ENCODE measurements at regions not wholly inside any gene's neighbourhood (a gene's known extent, or its start where the extent isn't known, plus 50 kb on each side); places are given as distances from the start of the nearest gene placed in this dataset.

GRCh38 chr13:40061466-40062450 is 406.3 kb downstream of the COG6 start:
- no peaks in the 10 kb centered on the region for H4K20me1 ChIP-seq (ENCODE audit: low read depth, low read length)
- no peak overlapping the region for H2AFZ ChIP-seq (ENCODE audit: low read depth, low read length, severe bottlenecking)
- no peaks in the 10 kb centered on the region for H3K9me2 ChIP-seq (replicated peaks; ENCODE audit: insufficient read depth, low read length)
- no peaks in the 10 kb centered on the region for H3K27me3 ChIP-seq (ENCODE audit: low read length)
- H3K79me2 ChIP-seq (ENCODE audit: insufficient read depth, low read length): no peaks in the 10 kb centered on the region
- no peak overlapping the region for H3K9ac ChIP-seq (ENCODE audit: low read length)
- TF ChIP-seq, protein P1, sequence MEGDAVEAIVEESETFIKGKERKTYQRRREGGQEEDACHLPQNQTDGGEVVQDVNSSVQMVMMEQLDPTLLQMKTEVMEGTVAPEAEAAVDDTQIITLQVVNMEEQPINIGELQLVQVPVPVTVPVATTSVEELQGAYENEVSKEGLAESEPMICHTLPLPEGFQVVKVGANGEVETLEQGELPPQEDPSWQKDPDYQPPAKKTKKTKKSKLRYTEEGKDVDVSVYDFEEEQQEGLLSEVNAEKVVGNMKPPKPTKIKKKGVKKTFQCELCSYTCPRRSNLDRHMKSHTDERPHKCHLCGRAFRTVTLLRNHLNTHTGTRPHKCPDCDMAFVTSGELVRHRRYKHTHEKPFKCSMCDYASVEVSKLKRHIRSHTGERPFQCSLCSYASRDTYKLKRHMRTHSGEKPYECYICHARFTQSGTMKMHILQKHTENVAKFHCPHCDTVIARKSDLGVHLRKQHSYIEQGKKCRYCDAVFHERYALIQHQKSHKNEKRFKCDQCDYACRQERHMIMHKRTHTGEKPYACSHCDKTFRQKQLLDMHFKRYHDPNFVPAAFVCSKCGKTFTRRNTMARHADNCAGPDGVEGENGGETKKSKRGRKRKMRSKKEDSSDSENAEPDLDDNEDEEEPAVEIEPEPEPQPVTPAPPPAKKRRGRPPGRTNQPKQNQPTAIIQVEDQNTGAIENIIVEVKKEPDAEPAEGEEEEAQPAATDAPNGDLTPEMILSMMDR (IDR thresholded peaks at IDR 0.05; ENCODE audit: insufficient read depth, low read length, poor library complexity, severe bottlenecking): no peak
- TF ChIP-seq EZH2phosphoT487 (conservative IDR thresholded peaks at IDR 0.05; ENCODE audit: low read length): no peak
- no peak overlapping the region for H3K4me3 ChIP-seq (ENCODE audit: insufficient read depth, low read length, poor library complexity, severe bottlenecking)
- H3F3A ChIP-seq (ENCODE audit: insufficient read depth): no peaks in the 10 kb centered on the region
- H3K9me3 ChIP-seq (ENCODE audit: insufficient read depth, low read length): no peaks in the 10 kb centered on the region
- H3K4me2 ChIP-seq (ENCODE audit: low read depth, low read length, poor library complexity, severe bottlenecking): no peak overlapping the region
- H3K36me3 ChIP-seq (ENCODE audit: low read length): no peaks in the 10 kb centered on the region
- H3K27ac ChIP-seq (ENCODE audit: low read depth, low read length): no peak overlapping the region

DNA sequence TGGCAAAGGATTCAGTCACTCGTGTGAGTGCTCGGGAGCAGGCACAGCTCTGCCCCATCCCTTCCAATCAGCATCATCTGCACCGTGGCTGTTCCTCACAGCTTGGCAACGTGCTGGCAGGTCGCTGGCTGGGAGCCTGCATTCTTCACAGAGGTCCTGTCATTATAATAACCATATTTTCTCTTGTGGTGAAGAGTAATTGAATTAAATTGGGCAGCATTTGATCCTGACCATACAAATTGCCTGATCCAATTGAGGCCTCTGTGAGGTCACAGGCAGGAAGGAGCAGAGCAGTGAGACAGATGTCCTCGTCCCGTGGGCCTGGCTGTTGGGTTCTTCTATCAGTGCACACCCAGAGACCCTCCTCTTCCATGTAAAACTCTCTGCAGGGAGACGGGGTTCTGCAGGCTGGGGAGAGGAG is 407.8 kb downstream of the COG6 start:
- Histone ChIP-seq H3K9me2 (replicated peaks; ENCODE audit: insufficient read depth, low read length) (no peaks in the 10 kb centered on the region), H3K79me2 (ENCODE audit: insufficient read depth, low read length) (no peaks in the 10 kb centered on the region), H4K20me1 (ENCODE audit: low read depth, low read length) (no peaks in the 10 kb centered on the region), H3K4me3 (ENCODE audit: insufficient read depth, low read length, poor library complexity, severe bottlenecking) (no peak overlapping the region), H3K4me2 (ENCODE audit: low read depth, low read length, poor library complexity, severe bottlenecking) (no peak overlapping the region), H3K9ac (ENCODE audit: low read length) (no peak overlapping the region), H3K9me3 (ENCODE audit: insufficient read depth, low read length) (no peaks in the 10 kb centered on the region), H3F3A (ENCODE audit: insufficient read depth) (no peaks in the 10 kb centered on the region), H3K27ac (ENCODE audit: low read depth, low read length) (no peak overlapping the region), H3K36me3 (ENCODE audit: low read length) (no peaks in the 10 kb centered on the region), H2AFZ (ENCODE audit: low read depth, low read length, severe bottlenecking) (no peak overlapping the region), H3K27me3 (ENCODE audit: low read length) (no peaks in the 10 kb centered on the region)
- TF ChIP-seq EZH2phosphoT487 (conservative IDR thresholded peaks at IDR 0.05; ENCODE audit: low read length): no peak
- TF ChIP-seq, protein P1 (IDR thresholded peaks at IDR 0.05; ENCODE audit: insufficient read depth, low read length, poor library complexity, severe bottlenecking): no peak

DNA sequence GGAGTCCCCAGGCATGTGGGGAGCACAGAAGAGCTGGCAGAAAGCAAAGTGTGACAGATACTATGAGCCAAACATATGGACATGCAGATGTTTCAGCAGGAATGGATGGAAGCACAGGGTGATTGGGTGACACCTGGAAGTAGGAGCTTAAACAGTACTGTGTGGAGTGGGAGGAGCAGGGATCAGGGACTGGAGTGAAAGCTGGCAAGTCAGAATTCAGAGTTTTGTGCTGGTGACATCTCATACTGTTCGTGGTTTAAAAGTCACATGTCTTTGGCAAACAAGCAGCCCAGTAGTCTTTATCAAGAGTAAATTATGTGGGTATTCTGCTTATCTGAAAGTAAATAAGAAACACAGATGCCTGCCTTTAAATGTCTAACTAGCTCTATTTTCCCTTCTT is 408.2 kb downstream of the COG6 start:
- Histone ChIP-seq H3K4me3 (ENCODE audit: insufficient read depth, low read length, poor library complexity, severe bottlenecking) (no peak overlapping the region), H3K9ac (ENCODE audit: low read length) (no peak overlapping the region), H4K20me1 (ENCODE audit: low read depth, low read length) (no peaks in the 10 kb centered on the region), H3K79me2 (ENCODE audit: insufficient read depth, low read length) (no peaks in the 10 kb centered on the region), H2AFZ (ENCODE audit: low read depth, low read length, severe bottlenecking) (no peak overlapping the region), H3K36me3 (ENCODE audit: low read length) (no peaks in the 10 kb centered on the region), H3K27me3 (ENCODE audit: low read length) (no peaks in the 10 kb centered on the region), H3K9me3 (ENCODE audit: insufficient read depth, low read length) (no peaks in the 10 kb centered on the region), H3K4me2 (ENCODE audit: low read depth, low read length, poor library complexity, severe bottlenecking) (no peak overlapping the region), H3F3A (ENCODE audit: insufficient read depth) (no peaks in the 10 kb centered on the region), H3K9me2 (replicated peaks; ENCODE audit: insufficient read depth, low read length) (no peaks in the 10 kb centered on the region), H3K27ac (ENCODE audit: low read depth, low read length) (no peak overlapping the region)
- TF ChIP-seq, protein P1 (IDR thresholded peaks at IDR 0.05; ENCODE audit: insufficient read depth, low read length, poor library complexity, severe bottlenecking): no peak
- no peak for TF ChIP-seq EZH2phosphoT487 (conservative IDR thresholded peaks at IDR 0.05; ENCODE audit: low read length)

All from SU-DHL-6 (cell line).